ENCODE measurements at regions not wholly inside any gene's neighbourhood (a gene's known extent, or its start where the extent isn't known, plus 50 kb on each side); places are given as distances from the start of the nearest gene placed in this dataset.
"Not testable (repeated sequence)": the region's sequence is repeated elsewhere in the genome, so short reads cannot be mapped to it uniquely, and the experiment has no call there.

- DNase-seq: peak in 2 of 51 donors; percentile 15 to 49
These were observed 88.9 kb downstream of the MOGAT1 start for GRCh38 chr2:222760301-222760897.

- no peak for DNase-seq
These were observed 90.4 kb downstream of the MOGAT1 start for GRCh38 chr2:222761888-222762287.

GRCh38 chr2:222762342-222762741, 90.9 kb downstream of the MOGAT1 start:
- no peak for DNase-seq

- DNase-seq: not testable (repeated sequence)
These were observed 94.4 kb downstream of the MOGAT1 start for GRCh38 chr2:222765883-222766282.

- DNase-seq: not testable (repeated sequence)
These were observed 92.8 kb upstream of the ACSL3 start for GRCh38 chr2:222768019-222768418.

- DNase-seq: no peak
These were observed 91.4 kb upstream of the ACSL3 start for GRCh38 chr2:222769446-222769845.

GRCh38 chr2:222769941-222770340, 90.9 kb upstream of the ACSL3 start:
- DNase-seq: no peak

- DNase-seq: no peak
These were observed 89.0 kb upstream of the ACSL3 start for GRCh38 chr2:222771832-222772231.

- DNase-seq: no peak
These were observed 85.9 kb upstream of the ACSL3 start for GRCh38 chr2:222774941-222775340.

GRCh38 chr2:222776792-222777191, 84.0 kb upstream of the ACSL3 start:
- no peak for DNase-seq

- DNase-seq: no peak
These were observed 82.4 kb upstream of the ACSL3 start for GRCh38 chr2:222778400-222778799.

GRCh38 chr2:222779145-222779832, 81.5 kb upstream of the ACSL3 start:
- DNase-seq: no peak

- no peak for DNase-seq
These were observed 80.8 kb upstream of the ACSL3 start for GRCh38 chr2:222780051-222780450.

GRCh38 chr2:222782201-222782730, 78.6 kb upstream of the ACSL3 start:
- no peak for DNase-seq

- no peak for DNase-seq
These were observed 77.2 kb upstream of the ACSL3 start for GRCh38 chr2:222783592-222783991.

GRCh38 chr2:222790932-222791331, 69.9 kb upstream of the ACSL3 start:
- no peak for DNase-seq

GRCh38 chr2:222792001-222792611, 68.7 kb upstream of the ACSL3 start:
- peak in 38 of 51 donors; percentile 8 to 85 (median 42) for DNase-seq

GRCh38 chr2:222794585-222795449, 66.0 kb upstream of the ACSL3 start:
- DNase-seq: no peak

- no peak for DNase-seq
These were observed 65.1 kb upstream of the ACSL3 start for GRCh38 chr2:222795450-222796357.

GRCh38 chr2:222796413-222797103, 64.3 kb upstream of the ACSL3 start:
- DNase-seq: peak in 15 of 51 donors; percentile 4 to 46 (median 14)

Measured in hypothalamus (tissue), 51 donors.